Middle frontal gyrus (tissue), 1 donor: ENCODE measurements at regions not wholly inside any gene's neighbourhood (a gene's known extent, or its start where the extent isn't known, plus 50 kb on each side); places are given as distances from the start of the nearest gene placed in this dataset.
"Not testable (repeated sequence)": the region's sequence is repeated elsewhere in the genome, so short reads cannot be mapped to it uniquely, and the experiment has no call there.

Experiments
- DNase-seq: peaks from one replicate; pipeline ENCODE4 v3.0.0-alpha.2; 2015; ENCODE audit warnings: low spot score; ENCODE audit errors: extremely low spot score

GRCh38 chr9:110115341-110115820, 92.6 kb downstream of the C9orf152 start:
- no peak for DNase-seq

GRCh38 chr9:110115826-110116542, 92.0 kb downstream of the C9orf152 start:
- DNase-seq, result no peak

- DNase-seq, result no peak
Observed at GRCh38 chr9:110116543-110116885, 91.4 kb downstream of the C9orf152 start.

- no peak for DNase-seq
Observed at GRCh38 chr9:110121170-110121569, 86.8 kb downstream of the C9orf152 start.

- DNase-seq, result no peak
Observed at GRCh38 chr9:110123341-110124095, 84.4 kb downstream of the C9orf152 start.

GRCh38 chr9:110124439-110124838, 83.5 kb downstream of the C9orf152 start:
- no peak for DNase-seq

GRCh38 chr9:110125207-110125751, 82.7 kb downstream of the C9orf152 start:
- DNase-seq, result no peak

- no peak for DNase-seq
Observed at GRCh38 chr9:110125763-110126351, 82.1 kb downstream of the C9orf152 start.

- no peak for DNase-seq
Observed at GRCh38 chr9:110126499-110126941, 81.4 kb downstream of the C9orf152 start.

- DNase-seq, result no peak
Observed at GRCh38 chr9:110126986-110127864, 80.7 kb downstream of the C9orf152 start.

- DNase-seq, result no peak
Observed at GRCh38 chr9:110128664-110129329, 79.2 kb downstream of the C9orf152 start.

GRCh38 chr9:110129425-110129824, 78.5 kb downstream of the C9orf152 start:
- no peak for DNase-seq

GRCh38 chr9:110130211-110130610, 77.7 kb downstream of the C9orf152 start:
- no peak for DNase-seq

GRCh38 chr9:110130791-110131416, 77.1 kb downstream of the C9orf152 start:
- no peak for DNase-seq

GRCh38 chr9:110131499-110131898, 76.5 kb downstream of the C9orf152 start:
- no peak for DNase-seq

GRCh38 chr9:110132531-110132930, 75.4 kb downstream of the C9orf152 start:
- DNase-seq, result not testable (repeated sequence)

GRCh38 chr9:110133059-110133458, 74.9 kb downstream of the C9orf152 start:
- DNase-seq, result no peak

- no peak for DNase-seq
Observed at GRCh38 chr9:110133608-110134210, 74.2 kb downstream of the C9orf152 start.

GRCh38 chr9:110135846-110136245, 72.1 kb downstream of the C9orf152 start:
- DNase-seq, result no peak

- DNase-seq, result no peak
Observed at GRCh38 chr9:110136802-110137201, 71.2 kb downstream of the C9orf152 start.
